Stimulated activated CD4-positive, alpha-beta T cell treated with anti-CD3 and anti-CD28 coated beads, Interleukin-1b, Interleukin-23, amount 100 ng/mL, for 48 hours (primary cell): ENCODE measurements at regions not wholly inside any gene's neighbourhood (a gene's known extent, or its start where the extent isn't known, plus 50 kb on each side); places are given as distances from the start of the nearest gene placed in this dataset.

Experiments
- DNase-seq: peaks from one replicate; pipeline ENCODE4 v3.0.0-alpha.2; 2020

- no peak for DNase-seq
These were observed 135.3 kb upstream of the TENM3 start for GRCh38 chr4:182107931-182108330.

DNA sequence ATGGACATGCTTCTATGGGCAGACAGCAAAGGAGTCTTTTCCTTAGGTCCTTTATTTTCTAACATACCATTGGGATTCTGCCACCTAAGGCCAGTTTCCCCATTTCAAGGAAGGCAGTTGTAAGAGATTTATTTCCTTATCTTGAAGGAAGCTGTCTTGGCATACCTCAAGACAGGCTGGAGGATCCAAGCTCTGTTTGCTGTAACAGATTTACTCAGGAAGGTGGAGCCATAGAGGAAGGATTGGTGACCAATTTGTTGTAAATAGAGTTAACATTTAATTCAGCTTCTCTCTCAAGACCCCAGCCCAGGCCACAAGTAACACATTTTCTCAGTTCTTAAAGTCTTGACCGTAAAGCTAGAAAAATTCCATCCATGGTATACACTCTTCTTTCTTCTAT lies 131.6 kb upstream of the TENM3 start:
- no peak for DNase-seq

GRCh38 chr4:182113779-182114178 lies 129.4 kb upstream of the TENM3 start:
- no peak for DNase-seq

- DNase-seq, result no peak
These were observed 118.8 kb upstream of the TENM3 start for GRCh38 chr4:182124359-182124758.

DNA sequence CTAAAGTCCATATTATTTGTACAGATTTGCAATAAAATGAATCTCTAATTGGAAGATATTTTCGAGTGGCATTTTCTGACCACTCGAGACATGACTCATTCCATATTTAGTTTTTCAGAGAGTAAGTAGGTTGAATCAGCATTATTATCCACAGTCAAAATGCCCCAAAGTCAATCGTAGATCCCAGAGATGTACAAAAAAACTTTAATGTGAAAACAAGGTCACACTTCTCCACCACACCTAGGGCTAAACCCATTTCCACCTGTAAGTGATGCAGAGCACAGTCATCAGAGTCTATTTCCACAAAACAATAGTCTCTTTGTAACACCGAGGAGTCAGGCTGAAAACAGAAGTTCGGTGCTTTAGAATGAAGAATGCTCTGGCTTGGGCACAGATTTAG lies 117.1 kb upstream of the TENM3 start:
- DNase-seq, result no peak

- DNase-seq, result no peak
These were observed 116.6 kb upstream of the TENM3 start for GRCh38 chr4:182126603-182127002.

- no peak for DNase-seq
These were observed 110.2 kb upstream of the TENM3 start for GRCh38 chr4:182133033-182133432.

- DNase-seq, result no peak
These were observed 108.9 kb upstream of the TENM3 start for GRCh38 chr4:182134261-182134660.

DNA sequence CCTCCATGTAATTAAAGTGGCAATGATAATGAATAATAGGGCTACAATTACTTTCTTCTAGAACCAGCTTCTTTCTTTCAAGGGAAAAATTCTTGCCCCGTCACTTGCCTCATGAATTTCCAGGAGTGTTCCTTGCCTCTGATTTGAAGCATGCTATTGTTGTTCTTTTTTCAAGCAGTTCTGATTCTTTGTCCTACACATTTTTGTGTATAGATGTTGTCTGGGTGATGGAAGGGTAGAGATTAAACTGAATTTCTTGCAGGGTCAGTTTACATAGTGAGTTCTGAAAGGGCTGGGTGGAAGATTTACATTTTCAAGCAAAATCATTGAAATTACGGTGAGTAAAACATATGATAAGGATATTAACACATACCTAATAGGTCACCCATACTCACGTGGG lies 107.0 kb upstream of the TENM3 start:
- DNase-seq, result no peak

DNA sequence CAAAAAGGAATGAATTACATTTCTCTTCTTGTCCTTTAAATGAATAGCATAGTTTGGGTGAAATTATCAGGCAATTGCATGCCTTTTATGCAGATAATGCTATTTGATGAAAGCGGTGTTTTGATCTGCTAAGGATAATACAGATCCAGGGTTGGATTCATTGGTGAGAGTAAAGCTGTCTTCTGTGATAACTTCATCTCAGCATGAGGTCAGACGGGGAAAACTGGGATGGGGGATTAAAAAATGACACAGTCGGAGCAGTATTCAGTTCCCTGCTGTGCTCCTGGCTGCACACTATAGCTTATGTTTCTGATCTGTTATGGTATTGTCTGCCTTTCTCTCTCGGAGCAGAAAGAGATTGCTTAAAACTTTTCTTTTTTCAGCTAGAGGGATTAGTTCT lies 105.9 kb upstream of the TENM3 start:
- DNase-seq, result no peak

DNA sequence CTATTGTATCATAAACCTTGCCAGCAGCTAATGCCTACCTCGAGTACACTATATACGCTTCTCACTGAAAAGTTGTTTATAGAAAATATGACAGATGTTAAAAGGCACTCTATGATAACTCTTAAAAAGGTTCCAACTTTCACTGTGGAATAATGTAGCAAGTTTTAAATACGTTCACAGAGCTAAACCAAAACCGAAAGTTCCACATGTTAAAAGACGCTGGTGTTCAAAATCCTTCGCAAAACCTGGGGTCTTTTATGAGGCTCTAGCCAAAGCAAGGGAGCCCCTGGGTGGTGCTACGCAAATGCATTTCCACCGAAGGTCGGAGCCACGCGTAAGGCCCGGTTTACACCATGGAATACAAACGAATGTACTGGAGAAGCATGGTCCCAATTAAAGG lies 103.7 kb upstream of the TENM3 start:
- no peak for DNase-seq

DNA sequence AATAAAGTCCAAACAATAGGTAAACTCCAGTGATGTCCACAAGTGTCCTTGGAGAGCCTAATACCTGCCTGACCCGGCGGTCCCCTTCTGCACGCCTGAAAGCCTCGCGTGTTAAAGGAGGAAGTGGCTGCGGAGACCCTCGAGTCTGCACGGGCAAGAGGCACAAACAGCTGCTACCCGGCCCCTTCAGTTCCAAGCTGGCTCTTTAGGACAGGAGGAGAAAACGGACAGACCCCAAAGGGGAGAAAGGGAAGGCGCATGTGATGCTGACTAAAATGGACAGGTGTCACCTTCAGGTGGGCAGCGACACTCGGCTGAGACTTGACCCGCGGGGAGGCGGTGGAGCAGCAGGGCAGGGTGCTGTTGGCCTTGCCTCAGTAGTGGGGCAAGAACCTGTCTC lies 102.7 kb upstream of the TENM3 start:
- DNase-seq, result no peak

GRCh38 chr4:182141061-182141460 lies 102.1 kb upstream of the TENM3 start:
- DNase-seq, result no peak

- no peak for DNase-seq
These were observed 100.8 kb upstream of the TENM3 start for GRCh38 chr4:182142176-182143085.

DNA sequence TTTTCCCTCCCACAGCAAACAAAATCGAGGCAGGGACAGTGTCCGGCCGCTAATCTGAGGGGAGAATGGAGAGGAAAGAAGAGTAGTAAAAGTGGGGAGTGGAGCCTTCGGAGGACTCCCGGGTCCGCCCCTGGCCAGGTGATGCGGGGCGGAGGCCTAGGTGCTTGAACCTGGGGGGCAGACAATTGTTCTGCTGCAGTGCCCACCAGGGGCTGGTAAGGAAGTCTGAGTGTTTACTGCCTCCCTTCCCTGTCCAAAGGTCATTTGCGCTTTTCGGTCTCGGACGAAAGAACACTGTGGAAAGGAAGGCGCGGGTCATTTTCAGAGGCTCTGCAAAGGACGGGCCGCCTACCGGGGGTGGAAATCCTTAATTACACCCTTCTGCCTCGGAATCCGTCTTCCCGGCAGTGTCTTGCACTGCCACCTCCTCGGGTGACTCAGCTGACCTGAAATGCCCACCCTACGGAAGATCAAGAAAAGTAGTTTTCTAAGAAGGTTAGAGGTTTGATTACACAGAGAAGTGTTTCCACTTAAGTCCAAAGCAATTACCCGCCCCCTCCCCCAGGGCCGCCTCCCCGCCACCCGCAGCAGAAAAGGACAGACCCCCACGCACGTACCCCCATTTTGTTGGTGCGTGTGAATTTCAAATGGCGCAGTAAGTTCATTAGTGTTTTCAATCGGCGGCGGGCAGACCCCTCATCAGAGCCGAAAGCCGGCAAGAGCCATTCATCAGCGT lies 99.9 kb upstream of the TENM3 start:
- no peak for DNase-seq

GRCh38 chr4:182143822-182144625 lies 99.2 kb upstream of the TENM3 start:
- DNase-seq, result no peak

- DNase-seq, result no peak
These were observed 98.4 kb upstream of the TENM3 start for GRCh38 chr4:182144626-182145333.

GRCh38 chr4:182145334-182145905 lies 97.8 kb upstream of the TENM3 start:
- no peak for DNase-seq

GRCh38 chr4:182147391-182147790 lies 95.8 kb upstream of the TENM3 start:
- DNase-seq, result no peak

GRCh38 chr4:182150645-182151044 lies 92.6 kb upstream of the TENM3 start:
- DNase-seq, result no peak

GRCh38 chr4:182155806-182156205 lies 87.4 kb upstream of the TENM3 start:
- no peak for DNase-seq

DNA sequence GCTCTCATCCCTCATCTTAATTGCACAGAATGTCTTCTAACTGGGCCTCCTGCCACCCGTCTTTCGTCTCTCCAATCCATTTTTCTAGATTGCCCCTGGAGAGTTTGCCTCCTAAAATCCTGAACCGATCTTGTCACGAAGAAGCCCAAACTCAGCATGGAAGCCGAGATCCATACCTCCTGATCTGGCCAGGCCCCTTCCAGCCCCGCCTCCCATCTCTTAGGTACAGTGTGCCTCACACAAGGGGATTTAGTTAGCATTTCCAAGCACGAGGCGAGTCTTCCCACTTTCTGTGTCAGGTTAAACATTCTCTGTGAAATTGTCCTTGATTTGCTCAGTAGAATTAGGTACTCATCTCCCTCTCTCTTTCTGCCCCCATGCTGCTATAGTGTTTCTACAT lies 80.0 kb upstream of the TENM3 start:
- DNase-seq, result no peak
